Muscle of back (tissue), 3 donors: ENCODE measurements at regions not wholly inside any gene's neighbourhood (a gene's known extent, or its start where the extent isn't known, plus 50 kb on each side); places are given as distances from the start of the nearest gene placed in this dataset.
"Not testable (repeated sequence)": the region's sequence is repeated elsewhere in the genome, so short reads cannot be mapped to it uniquely, and the experiment has no call there.

ENCODE experiments used
- DNase-seq, 3 donors: peaks; one replicate each; pipeline versions ENCODE4 v3.0.0 to v3.0.0-alpha.2; 2013

DNA sequence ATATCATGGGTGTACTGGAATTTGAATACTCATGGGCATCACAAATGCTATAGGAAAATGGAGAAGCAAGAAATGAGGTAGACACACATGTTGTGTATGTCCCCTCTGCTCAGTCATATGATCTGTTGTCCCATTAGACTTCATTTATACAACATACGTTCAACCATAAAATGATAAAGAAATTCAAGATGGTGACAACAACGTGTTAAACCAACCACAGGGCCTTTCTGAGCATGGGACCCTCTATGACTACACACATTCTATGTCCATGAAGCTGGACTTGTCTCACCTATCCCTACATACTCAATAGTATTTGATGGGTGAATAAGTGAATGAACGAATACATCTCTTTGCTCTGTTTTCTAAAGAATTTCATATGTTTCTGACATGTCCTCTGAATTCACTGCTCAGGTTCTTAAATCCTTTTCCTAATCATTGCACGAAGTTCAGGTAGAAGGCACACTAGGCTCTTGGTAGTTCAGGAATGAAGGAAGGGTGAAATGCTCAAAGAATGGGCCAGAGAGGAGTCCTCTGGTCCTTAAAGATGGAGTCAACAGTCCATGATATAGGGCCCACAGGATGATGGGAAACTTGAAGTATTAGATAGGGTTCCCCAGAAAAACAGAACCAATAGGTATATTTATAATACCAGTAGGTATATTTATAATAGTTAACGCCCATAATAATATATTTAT, 105.7 kb upstream of the PPM1H start:
- DNase-seq = no peak

DNA sequence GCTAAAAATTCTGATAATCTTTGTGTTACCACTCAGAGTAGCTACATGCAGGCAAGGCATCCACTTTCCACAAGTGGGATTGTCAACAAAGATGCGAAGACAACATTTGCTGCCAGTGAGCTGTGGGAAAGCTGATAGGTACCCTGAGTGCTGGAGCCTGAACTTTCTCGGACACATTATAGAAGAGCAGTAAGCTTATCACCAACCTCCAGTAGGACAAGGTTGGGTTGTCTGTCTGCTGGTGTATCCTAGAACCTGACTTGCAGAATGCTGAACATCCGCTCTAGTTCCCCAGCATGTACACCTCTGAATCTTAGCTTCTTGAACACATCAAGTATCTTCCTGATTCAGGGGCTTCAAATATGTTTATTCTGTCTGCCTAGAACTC, 103.8 kb upstream of the PPM1H start:
- no peak for DNase-seq

DNA sequence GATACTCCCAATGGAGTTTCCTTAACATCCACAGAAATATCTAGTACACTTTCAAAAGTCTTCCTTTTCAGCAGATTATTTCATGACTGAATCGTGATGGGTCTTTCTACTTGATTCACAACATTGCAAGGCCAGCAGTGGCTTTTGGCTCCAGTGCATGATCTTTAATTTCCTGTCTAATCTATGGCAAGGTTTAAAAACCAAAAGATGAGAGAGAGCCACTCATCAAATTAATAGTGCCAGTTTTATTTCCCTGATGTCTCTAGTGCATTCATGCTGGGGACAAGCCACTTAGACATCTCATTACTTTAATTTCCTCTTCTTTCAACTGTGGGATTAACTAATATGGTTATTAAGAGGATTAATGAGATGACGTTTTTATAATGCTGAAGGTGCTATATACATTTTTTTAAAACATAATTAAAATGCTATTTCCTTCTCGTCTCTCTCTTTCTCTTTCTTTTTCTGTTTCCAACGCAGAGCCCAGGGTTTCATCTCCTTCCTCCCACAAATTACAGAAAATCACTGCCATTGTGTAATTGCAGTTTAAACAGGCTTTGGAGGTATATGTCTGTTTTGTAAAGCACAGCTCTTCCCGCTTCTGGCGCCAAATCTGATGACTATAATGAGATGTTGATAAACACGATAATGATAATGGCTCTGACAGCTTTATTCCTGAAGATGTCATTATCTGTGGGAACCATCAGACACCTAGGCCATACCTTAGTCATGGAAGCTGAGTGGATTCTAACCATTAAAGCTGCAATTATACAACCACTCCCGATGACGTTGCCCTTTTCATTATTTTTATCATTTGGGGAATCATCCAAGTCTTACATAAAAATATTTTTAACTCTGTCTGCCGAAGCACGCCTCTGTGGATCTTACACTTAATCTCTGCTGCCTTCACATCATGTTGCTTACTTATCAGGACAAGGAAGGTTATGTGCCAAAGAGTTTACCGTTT, 103.1 kb upstream of the PPM1H start:
- no peak for DNase-seq

DNA sequence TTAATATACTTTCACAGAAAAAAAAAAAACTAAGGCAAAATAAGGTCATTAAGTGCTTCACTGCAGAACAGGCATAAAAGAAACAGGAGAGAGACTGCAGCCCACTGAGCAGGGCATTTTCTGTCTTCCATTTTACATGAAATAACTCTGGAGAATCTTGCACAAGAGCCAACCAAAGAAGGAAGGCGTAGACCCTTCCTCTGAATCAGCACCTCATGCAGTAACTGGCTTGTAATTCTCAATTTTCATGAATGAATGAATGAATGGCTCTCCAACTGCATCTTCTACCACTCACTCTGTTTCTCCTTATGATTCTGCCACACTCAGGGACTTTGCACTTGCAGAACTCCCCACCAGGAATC, 102.0 kb upstream of the PPM1H start:
- DNase-seq = no peak

DNA sequence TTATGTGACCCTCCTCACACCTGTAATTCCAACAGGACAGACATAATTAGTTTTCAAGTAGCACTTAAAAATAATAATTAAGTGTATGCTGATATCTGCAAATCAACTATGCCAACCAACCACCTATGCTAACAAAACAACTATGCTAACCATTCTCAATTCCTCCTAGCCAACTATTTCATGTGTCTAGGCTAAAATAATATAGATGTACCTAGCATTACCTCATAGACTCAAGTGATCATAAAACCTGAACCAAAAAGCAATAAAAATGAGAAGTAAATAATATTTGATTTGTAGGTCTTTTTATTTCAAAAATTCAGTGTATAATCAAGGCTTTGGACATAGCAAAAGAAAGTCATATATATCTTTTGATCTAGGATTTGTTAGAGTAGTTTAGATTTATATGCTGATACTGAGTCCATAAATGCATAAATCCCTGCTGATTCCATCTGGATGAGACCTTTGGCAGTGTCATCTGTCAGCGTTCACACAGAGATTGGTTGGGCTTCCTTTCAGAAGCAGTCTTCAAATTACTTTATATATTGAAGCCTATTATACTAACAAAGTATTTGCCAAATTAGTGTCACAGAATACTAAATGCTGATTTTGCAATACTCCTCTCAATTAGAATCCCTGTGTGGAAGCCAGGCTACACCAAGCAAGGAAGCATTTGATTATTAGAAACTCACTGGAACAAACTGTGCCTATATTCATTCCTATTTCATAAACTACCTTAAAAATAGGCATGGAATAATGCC, 101.4 kb upstream of the PPM1H start:
- DNase-seq = no peak

DNA sequence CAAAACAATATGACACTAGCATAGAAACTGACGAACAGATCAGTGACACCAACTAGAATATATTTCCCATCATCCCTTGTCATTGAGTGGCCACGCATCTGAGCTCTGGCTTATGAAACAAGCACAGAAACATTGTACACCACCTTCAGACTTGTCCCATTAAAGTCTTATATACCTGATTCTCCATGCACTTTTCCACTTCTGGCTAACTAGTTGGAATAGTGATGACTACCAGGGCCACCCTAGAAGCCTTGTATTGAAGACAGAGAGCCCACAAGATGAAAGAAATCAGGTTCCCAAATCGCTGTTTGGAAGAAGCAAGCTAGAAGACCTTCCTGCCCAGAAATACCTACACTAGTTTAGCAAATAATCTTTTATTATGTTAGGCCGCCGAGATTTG, 99.7 kb upstream of the PPM1H start:
- no peak for DNase-seq

DNA sequence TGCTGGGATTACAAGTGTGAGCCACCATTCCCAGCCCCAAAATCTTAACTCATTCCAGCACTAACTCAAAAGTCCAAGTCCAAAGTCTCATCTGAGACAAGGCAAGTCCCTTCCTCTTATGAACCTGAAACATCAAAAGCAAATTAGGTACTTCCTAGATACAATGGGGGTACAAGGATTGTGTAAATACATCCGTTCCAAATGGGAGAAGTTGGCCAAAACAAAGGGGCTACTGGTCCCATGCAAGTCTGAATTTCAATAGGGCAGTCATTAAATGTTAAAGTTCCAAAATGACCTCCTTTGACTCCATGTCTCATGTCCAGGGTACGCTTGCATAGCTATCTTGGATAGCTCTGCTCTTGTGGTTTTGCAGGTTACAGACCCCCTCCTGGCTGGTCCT, 94.7 kb upstream of the PPM1H start:
- DNase-seq = no peak

DNA sequence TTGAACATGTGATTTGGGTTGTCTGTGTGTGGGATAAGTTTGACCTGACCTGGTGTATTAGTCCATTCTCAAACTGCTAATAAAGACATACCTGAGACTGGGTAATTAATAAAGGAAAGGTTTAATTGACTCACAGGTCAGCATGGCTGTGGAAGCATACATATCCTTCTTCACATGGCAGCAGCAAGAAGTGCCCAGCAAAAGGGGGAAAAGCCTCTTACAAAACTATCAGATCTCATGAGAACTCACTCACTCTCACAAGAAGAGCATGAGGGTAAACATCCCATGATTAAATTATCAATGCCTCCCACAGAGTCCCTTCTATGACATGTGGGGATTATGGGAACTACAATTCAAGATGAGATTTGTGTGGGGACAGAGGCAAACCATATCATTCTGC, 94.0 kb upstream of the PPM1H start:
- no peak for DNase-seq

DNA sequence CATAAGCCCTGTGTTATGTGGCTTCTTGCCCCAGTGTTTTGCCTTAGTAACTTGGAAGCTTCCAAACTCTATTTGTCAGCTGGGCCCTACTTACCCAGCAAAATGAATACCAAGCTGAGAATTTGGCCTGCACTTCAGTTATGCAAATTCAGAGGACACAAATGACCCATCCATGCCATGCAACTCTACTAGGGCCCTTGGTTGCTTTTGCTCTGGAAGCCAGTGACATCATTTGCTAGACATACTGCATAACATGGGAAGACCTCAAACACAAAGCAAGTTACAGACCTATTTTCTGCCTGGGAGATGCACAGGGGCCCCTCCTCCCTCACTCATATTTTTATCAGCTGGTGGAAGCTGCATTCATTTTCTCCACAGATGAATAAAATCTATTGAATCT, 90.2 kb upstream of the PPM1H start:
- no peak for DNase-seq

DNA sequence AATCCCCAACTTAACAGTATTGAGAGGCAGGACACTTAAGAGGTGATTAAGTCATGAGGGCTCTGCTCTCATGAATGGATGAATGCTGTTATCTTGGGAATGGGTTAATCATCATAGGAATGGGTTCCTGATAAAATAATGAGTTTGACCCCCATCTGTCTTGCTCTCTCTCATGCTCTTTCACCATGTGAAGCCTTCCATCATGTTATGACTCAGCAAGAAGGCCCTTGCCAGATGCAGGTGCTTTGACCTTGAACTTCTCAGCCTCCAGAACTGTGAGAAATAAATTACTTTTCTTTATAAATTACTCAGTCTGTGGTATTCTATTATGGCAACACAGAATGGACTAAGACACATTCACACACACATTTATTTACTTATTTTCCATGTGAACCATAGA, 89.0 kb upstream of the PPM1H start:
- no peak for DNase-seq

DNA sequence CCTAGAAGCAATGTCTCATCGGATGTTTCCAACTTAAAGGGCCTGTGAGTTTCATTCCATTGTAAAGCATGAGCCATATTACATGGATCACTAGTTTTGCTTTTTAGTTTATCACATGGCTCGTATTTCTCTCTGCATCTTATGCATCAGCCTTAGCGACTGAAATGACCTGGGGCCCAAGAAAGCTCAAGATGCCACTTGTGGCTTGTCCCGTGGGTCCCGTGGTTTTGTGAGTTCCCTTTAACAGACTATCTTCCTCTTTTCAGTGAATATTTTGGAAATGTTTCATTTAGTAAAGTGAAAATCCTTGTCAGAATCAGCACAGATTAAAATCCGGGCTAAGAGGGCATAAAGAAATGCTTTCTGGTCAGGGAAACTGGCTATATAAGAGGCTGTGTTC, 86.2 kb upstream of the PPM1H start:
- no peak for DNase-seq

DNA sequence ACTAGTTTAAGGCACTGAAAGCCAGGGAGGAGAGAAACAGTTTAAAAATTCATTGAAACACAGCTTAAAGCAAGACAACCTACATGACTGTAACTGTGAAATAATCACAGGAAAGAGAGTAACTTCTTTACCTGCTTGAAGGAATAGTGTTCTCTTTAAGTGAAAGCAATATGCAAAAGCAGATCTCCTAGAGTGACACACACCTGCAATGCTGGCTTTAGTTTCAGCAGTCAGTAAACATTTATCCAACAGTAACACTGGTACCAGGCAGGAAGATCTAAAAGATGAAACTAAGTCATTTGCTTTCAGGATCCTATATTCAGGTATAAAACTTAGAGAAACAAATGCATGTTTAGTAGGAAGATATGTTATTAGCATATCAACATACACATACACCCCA, 85.3 kb upstream of the PPM1H start:
- no peak for DNase-seq

DNA sequence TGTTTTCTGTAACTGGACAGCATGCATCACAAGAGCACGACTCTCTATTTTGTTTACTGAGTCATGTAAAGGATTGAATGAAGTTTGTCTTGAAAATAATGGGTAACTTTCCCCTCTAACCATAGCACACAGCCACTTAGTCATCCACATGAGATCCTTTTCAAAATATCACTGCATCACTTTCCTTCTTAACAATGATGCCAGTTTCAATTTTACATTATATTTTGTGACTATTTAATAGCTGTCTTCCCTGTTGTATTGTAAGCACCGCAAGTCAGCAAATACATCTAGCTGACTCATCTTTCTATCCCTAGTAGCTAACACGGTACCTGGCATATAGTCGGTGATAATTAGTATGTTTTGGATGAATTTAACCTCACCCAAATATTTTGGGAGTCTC, 83.3 kb upstream of the PPM1H start:
- no peak for DNase-seq

DNA sequence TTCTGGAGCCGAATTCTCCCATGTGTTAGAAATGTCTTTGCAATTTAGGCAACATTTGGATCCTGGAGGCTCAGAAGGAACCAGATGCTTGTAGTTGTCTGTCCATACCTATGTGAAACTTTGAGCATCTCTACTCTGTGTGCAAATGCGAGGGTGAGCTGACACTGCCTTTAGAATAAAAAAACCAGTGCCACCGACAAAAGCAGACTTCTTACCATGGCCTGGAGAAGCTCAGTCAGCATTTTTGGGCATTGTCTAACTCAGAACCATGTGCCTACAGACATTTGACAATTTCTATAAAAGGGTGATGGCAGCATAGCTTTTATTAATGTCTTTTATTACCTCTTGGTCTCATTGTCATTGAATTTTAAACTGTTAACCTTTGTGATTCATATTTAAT, 78.4 kb upstream of the PPM1H start:
- DNase-seq = no peak

DNA sequence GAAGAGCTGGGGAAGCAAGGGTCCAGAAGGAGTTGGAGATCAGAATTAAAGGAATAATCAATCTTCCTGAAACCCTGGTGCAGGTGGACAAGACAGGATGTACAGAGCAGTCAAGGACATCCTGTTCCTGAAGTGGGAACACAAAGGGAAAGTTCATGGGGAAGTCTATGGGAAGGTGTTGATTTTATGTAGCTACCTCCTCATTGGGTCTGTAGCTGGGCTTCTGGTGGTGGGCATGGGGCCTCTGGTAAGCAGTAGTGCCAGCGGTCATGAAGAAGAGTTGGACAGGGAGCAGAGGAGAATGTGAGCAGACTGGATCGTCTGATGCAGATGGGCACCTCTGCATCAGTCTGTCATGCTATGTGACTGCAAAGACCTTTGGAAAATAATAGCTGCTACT, 75.7 kb upstream of the PPM1H start:
- DNase-seq = no peak

DNA sequence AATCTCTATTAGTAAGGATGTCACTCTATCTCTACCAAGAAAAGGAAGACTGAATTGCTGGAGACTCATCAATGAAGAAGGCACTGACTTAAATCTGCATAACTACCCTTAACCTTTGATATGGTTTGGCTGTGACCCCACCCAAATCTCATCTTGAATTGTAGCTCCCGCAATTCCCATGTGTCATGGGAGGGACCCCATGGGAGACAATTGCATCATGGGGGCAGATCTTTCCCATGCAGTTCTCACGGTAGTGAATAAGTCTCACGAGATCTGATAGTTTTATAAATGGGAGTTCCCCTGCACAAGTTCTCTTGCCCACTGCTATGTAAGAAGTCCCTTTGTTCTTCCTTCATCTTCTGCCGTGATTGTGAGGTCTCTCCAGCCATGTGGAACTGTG, 73.4 kb upstream of the PPM1H start:
- no peak for DNase-seq

DNA sequence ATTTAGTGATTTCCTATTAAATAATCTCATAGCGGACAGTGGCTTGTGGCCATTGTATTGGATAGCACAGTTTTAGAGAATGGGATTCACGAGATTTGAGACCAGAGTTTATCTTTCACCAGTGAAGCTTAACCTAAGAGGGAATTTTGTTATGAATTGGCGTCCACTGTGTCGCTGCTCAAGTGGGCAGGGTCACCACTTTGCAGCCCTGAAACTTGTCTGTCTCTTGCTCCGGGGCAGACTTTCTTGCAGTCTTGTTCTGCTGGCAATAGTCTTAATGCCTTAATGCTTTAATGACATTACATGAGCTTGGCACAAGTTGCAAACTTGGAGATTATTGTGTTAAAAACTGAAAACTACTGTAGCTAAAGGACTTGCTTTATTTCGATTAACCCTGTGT, 72.8 kb upstream of the PPM1H start:
- no peak for DNase-seq

DNA sequence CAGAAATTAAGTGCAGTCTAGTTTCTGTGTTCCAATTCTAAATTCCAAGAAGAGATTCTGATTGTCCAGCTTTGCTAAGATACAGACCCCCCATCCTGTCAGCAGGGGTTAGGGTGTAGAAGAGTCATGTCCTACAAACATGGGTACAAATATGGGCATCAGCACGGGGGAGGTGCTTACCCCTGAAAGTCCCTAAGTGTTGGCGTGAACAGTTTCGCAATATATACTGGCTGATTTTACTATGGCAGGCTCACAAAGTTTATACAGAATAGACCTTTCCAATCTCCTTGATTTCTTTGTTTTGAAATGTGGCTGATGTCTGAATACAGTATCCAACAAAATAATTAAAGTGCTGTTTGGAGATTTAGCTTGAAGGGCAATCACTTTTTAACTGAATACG, 71.6 kb upstream of the PPM1H start:
- no peak for DNase-seq

DNA sequence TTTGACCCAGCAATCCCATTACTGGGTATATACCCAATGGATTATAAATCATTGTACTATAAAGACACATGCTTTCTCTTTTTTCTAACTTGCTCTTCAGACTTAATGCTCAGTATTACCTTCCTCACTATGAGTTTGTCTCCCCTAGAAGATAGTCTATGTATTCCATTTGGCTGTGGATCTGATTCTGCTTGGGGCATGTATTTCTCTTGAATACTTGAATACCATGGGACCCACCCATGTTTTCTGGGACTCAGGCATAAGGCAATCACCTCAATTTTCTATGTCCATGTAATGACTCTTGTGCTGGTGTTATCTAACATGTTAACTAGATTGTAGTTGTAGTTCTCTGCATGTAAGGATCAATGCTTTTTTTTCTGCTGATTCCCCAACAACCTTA, 70.4 kb upstream of the PPM1H start:
- no peak for DNase-seq

DNA sequence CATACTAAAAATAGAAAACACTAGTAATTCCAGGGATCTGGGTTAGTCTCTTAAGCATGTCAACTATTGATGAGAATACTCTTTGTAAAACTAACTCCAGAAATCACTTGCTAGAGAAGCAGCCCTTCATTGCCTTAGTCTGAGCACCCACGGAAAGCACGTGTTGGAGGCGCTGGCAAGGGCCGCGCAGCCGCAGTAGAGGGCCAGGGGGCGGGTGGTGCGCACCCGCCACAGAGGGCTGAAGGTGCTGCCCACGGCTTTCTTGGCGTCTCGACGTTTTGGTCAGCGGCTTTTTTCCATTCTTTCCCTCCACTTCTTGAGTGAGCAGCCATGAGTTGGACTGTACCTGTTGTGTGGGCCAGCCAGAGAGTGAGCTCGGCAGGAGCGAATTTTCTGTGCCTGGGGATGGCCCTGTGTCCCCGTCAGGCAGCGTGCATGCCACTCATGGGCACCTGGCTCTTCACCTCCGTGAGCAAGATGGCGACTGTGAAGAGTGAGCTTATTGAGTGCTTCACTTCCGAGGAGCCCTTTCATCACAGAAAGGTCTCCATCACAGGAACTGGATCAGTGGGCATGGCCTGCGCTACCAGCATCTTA, 68.4 kb upstream of the PPM1H start:
- DNase-seq = no peak

DNA sequence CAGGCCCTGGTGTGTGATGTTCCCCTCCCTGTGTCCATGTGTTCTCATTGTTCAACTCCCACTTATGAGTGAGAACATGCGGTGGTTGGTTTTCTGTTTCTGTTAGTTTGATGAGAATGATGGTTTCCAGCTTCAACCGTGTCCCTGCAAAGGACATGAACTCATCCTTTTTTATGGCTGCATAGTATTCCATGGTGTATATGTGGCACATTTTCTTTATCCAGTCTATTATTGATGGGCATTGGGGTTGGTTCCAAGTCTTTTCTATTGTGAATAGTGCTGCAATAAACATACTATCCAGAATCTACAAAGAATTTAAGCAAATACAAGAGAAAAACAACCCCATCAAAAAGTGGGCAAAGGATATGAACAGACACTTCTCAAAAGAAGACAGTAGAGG, 67.1 kb upstream of the PPM1H start:
- DNase-seq = not testable (repeated sequence)

DNA sequence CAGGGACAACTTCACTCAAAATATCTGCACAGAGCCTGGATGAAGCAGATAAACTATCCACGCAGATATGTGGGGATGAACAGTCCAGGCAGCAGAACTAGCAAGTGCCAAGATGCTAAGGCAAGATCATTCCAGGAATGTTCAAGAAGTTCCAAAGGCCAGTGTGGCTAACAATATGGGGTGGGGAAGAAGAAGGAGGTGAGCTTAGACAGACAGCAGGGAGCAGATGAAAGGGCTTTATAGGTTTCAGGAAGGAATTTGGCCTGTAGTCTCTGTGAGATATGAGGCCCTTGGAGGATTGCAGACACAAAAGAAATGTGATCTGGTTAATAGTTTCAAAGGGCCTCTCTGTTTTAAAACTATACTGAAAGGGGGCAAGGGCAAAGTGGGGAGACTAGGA, 63.5 kb upstream of the PPM1H start:
- DNase-seq = no peak
